Colonic mucosa (tissue), 4 donors: ENCODE measurements at regions not wholly inside any gene's neighbourhood (a gene's known extent, or its start where the extent isn't known, plus 50 kb on each side); places are given as distances from the start of the nearest gene placed in this dataset.

Experiments
- DNase-seq: peaks from one replicate; pipeline ENCODE4 v3.0.0-alpha.2; 2020
- H3K27ac ChIP-seq: fragments of 200-600 bp; one replicate; pipeline ENCODE4 v1.8.0; 2021
- H3K27me3 ChIP-seq: fragments of 200-600 bp; one replicate; pipeline ENCODE4 v1.8.0; 2021
- H3K36me3 ChIP-seq: fragments of 200-600 bp; one replicate; pipeline ENCODE4 v1.8.0; 2021
- H3K4me1 ChIP-seq: fragments of 200-600 bp; one replicate; pipeline ENCODE4 v1.8.0; 2021; ENCODE audit warnings: mild to moderate bottlenecking
- H3K4me3 ChIP-seq: fragments of 200-600 bp; one replicate; pipeline ENCODE4 v1.8.0; 2021
- H3K9ac ChIP-seq, 2 donors: one replicate each; pipeline ENCODE4 v1.7.0; 2013; ENCODE audit warnings: control low read depth in 2 of 2, low read depth in 2 of 2, low read length in 2 of 2
- H3K9me3 ChIP-seq: fragments of 200-600 bp; one replicate; pipeline ENCODE4 v1.8.0; 2021
- CTCF ChIP-seq: fragments of 200-600 bp; IDR thresholded peaks from one replicate; pipeline ENCODE4 v1.8.0; 2022; ENCODE audit warnings: antibody characterized with exemption, mild to moderate bottlenecking
- intact Hi-C: fragments of 100-400 bp; cut with DNase I; formaldehyde crosslinking; loops from one replicate; pipeline ENCODE4 v1.14.1; 2022
- donor health status: healthy.
- donor health status: DM: no; HTN: no; CAD: no.
- donor health status: DM: no; HTN: no; CAD: no.

- Histone ChIP-seq H3K27me3 (no peaks in the 10 kb centered on the region), H3K9me3 (no peaks in the 10 kb centered on the region), H3K9ac (no peak overlapping the region), H3K4me3 (no peak overlapping the region), H3K36me3 (no peaks in the 10 kb centered on the region), H3K27ac (no peak overlapping the region), H3K4me1 (no peaks in the 10 kb centered on the region)
- no peak for DNase-seq
- intact Hi-C loops, result no loop called here
- TF ChIP-seq CTCF, result no peak
Measured at GRCh38 chr18:40075616-40076015, 1879.4 kb upstream of the PIK3C3 start.

GRCh38 chr18:40072761-40073160, 1882.3 kb upstream of the PIK3C3 start:
- Histone ChIP-seq H3K9me3 (no peaks in the 10 kb centered on the region), H3K9ac (no peak overlapping the region), H3K4me3 (no peak overlapping the region), H3K36me3 (no peaks in the 10 kb centered on the region), H3K27ac (no peak overlapping the region), H3K27me3 (no peaks in the 10 kb centered on the region), H3K4me1 (no peaks in the 10 kb centered on the region)
- no peak for TF ChIP-seq CTCF
- intact Hi-C loops, result no loop called here
- DNase-seq, result no peak

- no peaks in the 10 kb centered on the region for H3K36me3 ChIP-seq
- DNase-seq, result no peak
- intact Hi-C loops, result no loop called here
- H3K4me3 ChIP-seq, result no peak overlapping the region
- H3K4me1 ChIP-seq, result no peaks in the 10 kb centered on the region
- TF ChIP-seq CTCF, result no peak
- H3K27me3 ChIP-seq, result no peaks in the 10 kb centered on the region
- no peak overlapping the region for H3K9ac ChIP-seq
- H3K27ac ChIP-seq, result no peak overlapping the region
- H3K9me3 ChIP-seq, result no peaks in the 10 kb centered on the region
Measured at GRCh38 chr18:40066368-40066767, 1888.7 kb upstream of the PIK3C3 start.

- intact Hi-C loops, result no loop called here
- H3K4me3 ChIP-seq, result no peak overlapping the region
- no peak overlapping the region for H3K27ac ChIP-seq
- H3K4me1 ChIP-seq, result no peaks in the 10 kb centered on the region
- H3K9me3 ChIP-seq, result no peaks in the 10 kb centered on the region
- DNase-seq, result no peak
- no peak for TF ChIP-seq CTCF
- H3K9ac ChIP-seq, result no peak overlapping the region
- no peaks in the 10 kb centered on the region for H3K27me3 ChIP-seq
- no peaks in the 10 kb centered on the region for H3K36me3 ChIP-seq
Measured at GRCh38 chr18:40063488-40063887, 1891.5 kb upstream of the PIK3C3 start.

- Histone ChIP-seq H3K27me3 (no peaks in the 10 kb centered on the region), H3K27ac (no peak overlapping the region), H3K4me1 (no peaks in the 10 kb centered on the region), H3K4me3 (no peak overlapping the region), H3K9me3 (no peaks in the 10 kb centered on the region), H3K36me3 (no peaks in the 10 kb centered on the region), H3K9ac (no peak overlapping the region)
- no peak for TF ChIP-seq CTCF
- intact Hi-C loops, result no loop called here
- DNase-seq, result no peak
Measured at GRCh38 chr18:40061086-40061485, 1893.9 kb upstream of the PIK3C3 start.

- H3K27me3 ChIP-seq, result no peaks in the 10 kb centered on the region
- TF ChIP-seq CTCF, result no peak
- intact Hi-C loops, result no loop called here
- no peak overlapping the region for H3K4me3 ChIP-seq
- no peak for DNase-seq
- no peaks in the 10 kb centered on the region for H3K4me1 ChIP-seq
- H3K9me3 ChIP-seq, result no peaks in the 10 kb centered on the region
- H3K36me3 ChIP-seq, result no peaks in the 10 kb centered on the region
- no peak overlapping the region for H3K9ac ChIP-seq
- no peak overlapping the region for H3K27ac ChIP-seq
Measured at GRCh38 chr18:40060562-40060961, 1894.5 kb upstream of the PIK3C3 start.
